Transverse colon (tissue), 4 donors: ENCODE measurements at regions not wholly inside any gene's neighbourhood (a gene's known extent, or its start where the extent isn't known, plus 50 kb on each side); places are given as distances from the start of the nearest gene placed in this dataset.

Experiments
- DNase-seq: peaks from one replicate; pipeline ENCODE4 v3.0.0-alpha.2; 2019
- H3K27ac ChIP-seq, 4 donors: fragments of 200-600 bp; sonication (generic); 2 replicates each; pipeline ENCODE4 v1.5.1; 2016 to 2018; ENCODE audit warnings: inconsistent platforms in 4 of 4
- H3K27me3 ChIP-seq: fragments of 200-600 bp; sonication (generic); 2 replicates; pipeline ENCODE4 v1.5.1; 2017; ENCODE audit warnings: inconsistent platforms
- H3K36me3 ChIP-seq, 4 donors: fragments of 200-600 bp; sonication (generic); 2 replicates each; pipeline ENCODE4 v1.5.1; 2017 to 2019; ENCODE audit warnings: inconsistent platforms in 4 of 4
- H3K4me1 ChIP-seq, 4 donors: fragments of 200-600 bp; sonication (generic); 2 replicates each; pipeline ENCODE4 v1.5.1; 2017 to 2020; ENCODE audit warnings: inconsistent platforms in 4 of 4
- H3K4me3 ChIP-seq, 4 donors: fragments of 200-600 bp; sonication (generic); 1 replicate in 1 of 4; 2 replicates in 3 of 4; pipeline versions ENCODE4 v1.5.1 to v1.6.1; 2017 to 2019; ENCODE audit warnings: inconsistent platforms in 4 of 4
- H3K9me3 ChIP-seq, 2 donors: fragments of 200-600 bp; sonication (generic); 2 replicates each; pipeline ENCODE4 v1.5.1; 2017 to 2019; ENCODE audit warnings: inconsistent platforms in 2 of 2
- CTCF ChIP-seq, 5 experiments: fragments of 200-600 bp in 3 of 5; fragments of 450-650 bp in 2 of 5; sonication (generic) in 3 of 5; IDR thresholded peaks; 1 replicate in 2 of 5; 2 replicates in 3 of 5; pipeline ENCODE4 v1.5.1; 2016 to 2017; ENCODE audit warnings: antibody characterized with exemption in 5 of 5, inconsistent platforms in 3 of 5, mild to moderate bottlenecking in 2 of 5, moderate library complexity in 1 of 5
- EP300 ChIP-seq: sonication (generic); formaldehyde crosslinking; IDR thresholded peaks from one replicate; pipeline ENCODE4 v1.6.1; 2017; ENCODE audit warnings: antibody characterized with exemption, low read depth
- POLR2A ChIP-seq: fragments of 450-650 bp; IDR thresholded peaks from one replicate; pipeline ENCODE4 v1.6.1; 2016; ENCODE audit warnings: antibody characterized with exemption, mild to moderate bottlenecking, moderate library complexity
- POLR2AphosphoS5 ChIP-seq, 3 donors: sonication (generic); formaldehyde crosslinking; IDR thresholded peaks; one replicate each; pipeline ENCODE4 v1.6.1; 2016; ENCODE audit warnings: antibody characterized with exemption in 3 of 3
- WGBS, 2 donors: methylation state at CpG; one replicate each; pipeline ENCODE4 v1.1.5; 2018; ENCODE audit warnings: low coverage in 1 of 2; 5-methylcytosine and 5-hydroxymethylcytosine counted together
- in situ Hi-C, 4 donors: fragments of 200-750 bp; cut with MboI; loops; one replicate each; pipeline versions ENCODE4 v1.15.0 to v1.15.1; 2017; ENCODE audit warnings: low sequenced_read_pairs in 3 of 4, low pct_ligation_motif_present in 1 of 4, low pct_unique_long_range_greater_than_20kb in 1 of 4
- intact Hi-C: fragments of 100-400 bp; cut with DNase I; formaldehyde crosslinking; loops from one replicate; pipeline ENCODE4 v1.15.1; 2023; ENCODE audit warnings: low total_unique reads

GRCh38 chr22:49077036-49077393 is 750.7 kb downstream of the BRD1 start:
- intact Hi-C loops (no loop called here), in situ Hi-C loops (no loop called here)
- no peaks in the 10 kb centered on the region for H3K4me1 ChIP-seq
- H3K9me3 ChIP-seq: no peaks in the 10 kb centered on the region
- no peak for DNase-seq
- H3K4me3 ChIP-seq: no peak overlapping the region
- no peaks in the 10 kb centered on the region for H3K36me3 ChIP-seq
- no peaks in the 10 kb centered on the region for H3K27me3 ChIP-seq
- 74% methylated on average over 5 of the region's 5 CpGs; no CpG with 5 or more reads in 1 of the 2 donors for WGBS, 2 donors
- H3K27ac ChIP-seq: no peak overlapping the region
- no peak for TF ChIP-seq POLR2AphosphoS5 (IDR thresholded peaks at IDR 0.05)
- no peak for TF ChIP-seq CTCF (IDR thresholded peaks at IDR 0.05)
- TF ChIP-seq POLR2A: no peak
- TF ChIP-seq EP300: no peak

GRCh38 chr22:49076300-49077035 is 751.2 kb downstream of the BRD1 start:
- WGBS, 2 donors: 83% methylated on average over 16 of the region's 16 CpGs; no CpG with 5 or more reads in 1 of the 2 donors
- H3K27me3 ChIP-seq: no peaks in the 10 kb centered on the region

GRCh38 chr22:49075150-49075549 is 752.5 kb downstream of the BRD1 start:
- Histone ChIP-seq H3K27me3 (no peaks in the 10 kb centered on the region), H3K4me1 (no peaks in the 10 kb centered on the region), H3K4me3 (no peak overlapping the region), H3K36me3 (no peaks in the 10 kb centered on the region), H3K27ac (no peak overlapping the region), H3K9me3 (no peaks in the 10 kb centered on the region)
- intact Hi-C loops: no loop called here
- TF ChIP-seq EP300: no peak
- TF ChIP-seq CTCF (IDR thresholded peaks at IDR 0.05): no peak
- no peak for TF ChIP-seq POLR2AphosphoS5 (IDR thresholded peaks at IDR 0.05)
- TF ChIP-seq POLR2A: no peak
- 79% methylated on average over 5 of the region's 5 CpGs; no CpG with 5 or more reads in 1 of the 2 donors for WGBS, 2 donors
- DNase-seq: no peak
- in situ Hi-C loops: no loop called here

More at GRCh38 chr22:49076300-49077035, 751.2 kb downstream of the BRD1 start:
- intact Hi-C loops: no loop called here
- Histone ChIP-seq H3K9me3 (no peaks in the 10 kb centered on the region), H3K4me1 (no peaks in the 10 kb centered on the region), H3K27ac (no peak overlapping the region), H3K4me3 (no peak overlapping the region), H3K36me3 (no peaks in the 10 kb centered on the region)
- in situ Hi-C loops: no loop called here
- TF ChIP-seq EP300 (no peak), POLR2AphosphoS5 (IDR thresholded peaks at IDR 0.05) (no peak), POLR2A (no peak), CTCF (IDR thresholded peaks at IDR 0.05) (no peak)
- no peak for DNase-seq

- Histone ChIP-seq H3K36me3 (no peaks in the 10 kb centered on the region), H3K27ac (no peak overlapping the region), H3K4me1 (no peaks in the 10 kb centered on the region), H3K27me3 (no peaks in the 10 kb centered on the region), H3K4me3 (no peak overlapping the region), H3K9me3 (no peaks in the 10 kb centered on the region)
- WGBS, 2 donors: 78 to 94% methylated on average over 6 of the region's 6 CpGs
- intact Hi-C loops (no loop called here), in situ Hi-C loops (no loop called here)
- DNase-seq: no peak
- TF ChIP-seq POLR2AphosphoS5 (IDR thresholded peaks at IDR 0.05) (no peak), EP300 (no peak), CTCF (IDR thresholded peaks at IDR 0.05) (no peak), POLR2A (no peak)
Observed at GRCh38 chr22:49073873-49074417, 753.7 kb downstream of the BRD1 start.
